Nephron progenitor cell (in vitro differentiated cells): ENCODE measurements at regions not wholly inside any gene's neighbourhood (a gene's known extent, or its start where the extent isn't known, plus 50 kb on each side); places are given as distances from the start of the nearest gene placed in this dataset.

Experiments
- DNase-seq: peaks from one replicate; pipeline ENCODE4 v3.0.0; 2021
- H3K27ac Mint-ChIP-seq: 2 replicates; pipeline ENCODE4 v1.8.0; 2021; ENCODE audit warnings: mild to moderate bottlenecking, moderate library complexity, mixed read lengths
- H3K27me3 Mint-ChIP-seq: 2 replicates; pipeline ENCODE4 v1.8.0; 2021; ENCODE audit warnings: mild to moderate bottlenecking, low read depth, mixed read lengths; ENCODE audit not compliant: poor library complexity
- H3K36me3 Mint-ChIP-seq: 2 replicates; pipeline ENCODE4 v1.8.0; 2021; ENCODE audit warnings: low read depth, mixed read lengths
- H3K4me1 Mint-ChIP-seq: 2 replicates; pipeline ENCODE4 v1.8.0; 2021; ENCODE audit warnings: mixed read lengths
- H3K4me3 Mint-ChIP-seq: 2 replicates; pipeline ENCODE4 v1.8.0; 2021; ENCODE audit warnings: mild to moderate bottlenecking, moderate library complexity, mixed read lengths
- H3K9me3 Mint-ChIP-seq: 2 replicates; pipeline ENCODE4 v1.8.0; 2021; ENCODE audit warnings: mild to moderate bottlenecking, moderate library complexity, mixed read lengths
- CTCF ChIP-seq: fragments of 200-600 bp; sonication (generic); IDR thresholded peaks from 2 replicates; pipeline ENCODE4 v1.5.0; 2021; ENCODE audit warnings: antibody characterized with exemption

GRCh38 chr12:46112364-46112763 lies 122.0 kb upstream of the SCAF11 start:
- peaks cover 28% of the 10 kb centered on the region for H3K9me3 Mint-ChIP-seq
- no peaks in the 10 kb centered on the region for H3K36me3 Mint-ChIP-seq
- no peak overlapping the region for H3K27ac Mint-ChIP-seq
- H3K4me3 Mint-ChIP-seq: no peak overlapping the region
- peaks cover 3% of the 10 kb centered on the region for H3K27me3 Mint-ChIP-seq
- no peak for DNase-seq
- no peak for TF ChIP-seq CTCF
- no peaks in the 10 kb centered on the region for H3K4me1 Mint-ChIP-seq

GRCh38 chr12:46111715-46112114 lies 121.3 kb upstream of the SCAF11 start:
- Mint-ChIP-seq H3K27me3 (peaks cover 3% of the 10 kb centered on the region), H3K9me3 (peaks cover 28% of the 10 kb centered on the region), H3K4me3 (no peak overlapping the region), H3K36me3 (no peaks in the 10 kb centered on the region), H3K4me1 (no peaks in the 10 kb centered on the region), H3K27ac (no peak overlapping the region)
- TF ChIP-seq CTCF: no peak
- no peak for DNase-seq

GRCh38 chr12:46110928-46111699 lies 120.7 kb upstream of the SCAF11 start:
- TF ChIP-seq CTCF: no peak

GRCh38 chr12:46110223-46110611 lies 119.8 kb upstream of the SCAF11 start:
- Mint-ChIP-seq H3K27me3 (peaks cover 3% of the 10 kb centered on the region), H3K27ac (no peak overlapping the region), H3K4me1 (no peaks in the 10 kb centered on the region), H3K4me3 (no peak overlapping the region), H3K9me3 (peaks cover 23% of the 10 kb centered on the region), H3K36me3 (no peaks in the 10 kb centered on the region)
- TF ChIP-seq CTCF: no peak
- no peak for DNase-seq

More at GRCh38 chr12:46110928-46111699, 120.7 kb upstream of the SCAF11 start:
- Mint-ChIP-seq H3K4me3 (no peak overlapping the region), H3K27ac (no peak overlapping the region), H3K9me3 (peaks cover 28% of the 10 kb centered on the region), H3K36me3 (no peaks in the 10 kb centered on the region), H3K4me1 (no peaks in the 10 kb centered on the region), H3K27me3 (peaks cover 3% of the 10 kb centered on the region)
- DNase-seq: no peak

GRCh38 chr12:46109343-46110222 lies 119.2 kb upstream of the SCAF11 start:
- H3K27ac Mint-ChIP-seq: peak overlapping the region; percentile 24
- peaks cover 3% of the 10 kb centered on the region for H3K27me3 Mint-ChIP-seq
- no peaks in the 10 kb centered on the region for H3K4me1 Mint-ChIP-seq
- H3K36me3 Mint-ChIP-seq: no peaks in the 10 kb centered on the region
- H3K9me3 Mint-ChIP-seq: peaks cover 23% of the 10 kb centered on the region
- H3K4me3 Mint-ChIP-seq: no peak overlapping the region
- DNase-seq: no peak
- TF ChIP-seq CTCF: no peak
